Naive thymus-derived CD4-positive, alpha-beta T cell (primary cell): ENCODE measurements at regions not wholly inside any gene's neighbourhood (a gene's known extent, or its start where the extent isn't known, plus 50 kb on each side); places are given as distances from the start of the nearest gene placed in this dataset.

ENCODE experiments used
- ATAC-seq: fragments of 150-1000 bp; cut with Tn5 transposase; 2 replicates; pipeline ENCODE4 v1.10.0; 2021; ENCODE audit warnings: mild to moderate bottlenecking, moderate library complexity
- CTCF ChIA-PET: fragments of 350-600 bp; sonication (Branson Sonifier 250); formaldehyde crosslinking; loops from one replicate; lab custom pipeline; 2021; ENCODE audit warnings: antibody characterized with exemption; lab: Charles Lee
- POLR2A ChIA-PET: fragments of 350-600 bp; sonication (Branson Sonifier 250); formaldehyde crosslinking; loops from one replicate; lab custom pipeline; 2021; ENCODE audit warnings: antibody characterized with exemption, inconsistent platforms; lab: Charles Lee
- DNase-seq, 9 donors: peaks; one replicate each; pipeline versions ENCODE4 v3.0.0 to v3.0.0-alpha.2; 2020 to 2022; ENCODE audit warnings: mixed read lengths in 1 of 9
- H3K27ac ChIP-seq: one replicate; pipeline ENCODE4 v1.7.0; 2013; ENCODE audit warnings: mild to moderate bottlenecking, low read depth, low read length, moderate library complexity
- H3K27me3 ChIP-seq, 2 donors: one replicate each; pipeline ENCODE4 v1.7.0; 2013; ENCODE audit warnings: low read length in 2 of 2, mild to moderate bottlenecking in 2 of 2, moderate library complexity in 2 of 2; ENCODE audit not compliant: control insufficient read depth in 2 of 2, insufficient read depth in 2 of 2
- H3K36me3 ChIP-seq, 3 experiments: 1 replicate in 2 of 3; 2 replicates in 1 of 3; pipeline ENCODE4 v1.7.0; 2013; ENCODE audit warnings: low read length in 3 of 3, mild to moderate bottlenecking in 3 of 3, moderate library complexity in 1 of 3; ENCODE audit not compliant: insufficient read depth in 3 of 3, control insufficient read depth in 2 of 3
- H3K4me1 ChIP-seq, 2 donors: one replicate each; pipeline ENCODE4 v1.7.0; 2013; ENCODE audit warnings: low read length in 2 of 2, mild to moderate bottlenecking in 2 of 2, moderate library complexity in 1 of 2; ENCODE audit not compliant: control insufficient read depth in 2 of 2, insufficient read depth in 2 of 2
- H3K4me3 ChIP-seq: 2 replicates; pipeline ENCODE4 v1.7.0; 2013; ENCODE audit warnings: mild to moderate bottlenecking, low read length
- H3K9me3 ChIP-seq, 3 experiments: 1 replicate in 2 of 3; 2 replicates in 1 of 3; pipeline ENCODE4 v1.7.0; 2013; ENCODE audit warnings: low read length in 3 of 3; ENCODE audit not compliant: control insufficient read depth in 2 of 3
- H3K27ac Mint-ChIP-seq, 9 donors: one replicate each; pipeline ENCODE4 v1.8.0; 2020 to 2022; ENCODE audit warnings: mixed read lengths in 9 of 9, mild to moderate bottlenecking in 8 of 9, moderate library complexity in 5 of 9, inconsistent platforms in 2 of 9
- H3K27me3 Mint-ChIP-seq, 5 donors: one replicate each; pipeline ENCODE4 v1.8.0; 2021 to 2022; ENCODE audit warnings: mixed read lengths in 5 of 5, mild to moderate bottlenecking in 1 of 5
- H3K36me3 Mint-ChIP-seq, 5 donors: one replicate each; pipeline ENCODE4 v1.8.0; 2020 to 2022; ENCODE audit warnings: mixed read lengths in 5 of 5, mild to moderate bottlenecking in 3 of 5, inconsistent platforms in 1 of 5
- H3K4me1 Mint-ChIP-seq, 7 donors: one replicate each; pipeline ENCODE4 v1.8.0; 2020 to 2022; ENCODE audit warnings: mixed read lengths in 7 of 7, mild to moderate bottlenecking in 3 of 7, inconsistent platforms in 1 of 7
- H3K4me3 Mint-ChIP-seq, 10 donors: one replicate each; pipeline ENCODE4 v1.8.0; 2020 to 2022; ENCODE audit warnings: mild to moderate bottlenecking in 10 of 10, mixed read lengths in 10 of 10, moderate library complexity in 6 of 10, inconsistent platforms in 2 of 10
- H3K9me3 Mint-ChIP-seq, 11 donors: one replicate each; pipeline ENCODE4 v1.8.0; 2020 to 2022; ENCODE audit warnings: mixed read lengths in 11 of 11, mild to moderate bottlenecking in 4 of 11, inconsistent platforms in 1 of 11, moderate library complexity in 1 of 11
- intact Hi-C, 2 donors: fragments of 100-400 bp; cut with micrococcal nuclease; formaldehyde crosslinking; loops; one replicate each; pipeline ENCODE4 v1.15.1; 2023

GRCh38 chr20:21623781-21624094 lies 81.7 kb upstream of the PAX1 start:
- Mint-ChIP-seq H3K4me1 (peaks cover 0 to 7% (median 6%) of the 10 kb centered on the region in 7 donors), H3K27me3 (peaks cover 2 to 56% (median 51%) of the 10 kb centered on the region in 5 donors), H3K9me3 (peaks cover 0 to 4% (median 0%) of the 10 kb centered on the region in 11 donors), H3K27ac (no peak overlapping the region), H3K4me3 (no peak overlapping the region), H3K36me3 (no peaks in the 10 kb centered on the region)
- no peaks in the 10 kb centered on the region for H3K36me3 ChIP-seq
- no peak for DNase-seq
- H3K9me3 ChIP-seq, result no peaks in the 10 kb centered on the region
- no peaks in the 10 kb centered on the region for H3K27me3 ChIP-seq
- no peak overlapping the region for H3K27ac ChIP-seq
- no peak for ATAC-seq
- intact Hi-C loops, result no loop called here
- H3K4me1 ChIP-seq, result no peaks in the 10 kb centered on the region
- H3K4me3 ChIP-seq, result no peak overlapping the region
- ChIA-PET POLR2A (no interaction called here), CTCF (no interaction called here)

GRCh38 chr20:21623074-21623780 lies 82.2 kb upstream of the PAX1 start:
- no peak overlapping the region for H3K4me3 ChIP-seq
- Mint-ChIP-seq H3K9me3 (peaks cover 0 to 4% (median 0%) of the 10 kb centered on the region in 11 donors), H3K27ac (no peak overlapping the region), H3K27me3 (peaks cover 2 to 56% (median 47%) of the 10 kb centered on the region in 5 donors), H3K4me1 (peaks cover 0 to 7% (median 6%) of the 10 kb centered on the region in 7 donors), H3K36me3 (no peaks in the 10 kb centered on the region), H3K4me3 (peak overlapping the region in 2 of 10 donors; percentile 5 to 21)
- H3K36me3 ChIP-seq, result no peaks in the 10 kb centered on the region
- no peak overlapping the region for H3K27ac ChIP-seq
- H3K27me3 ChIP-seq, result no peaks in the 10 kb centered on the region
- ATAC-seq (no peak), DNase-seq (no peak)
- ChIA-PET CTCF (interaction anchor here (0.6 kb wide), 1 partner anchor 97 kb away, joined by 3 read pairs; no protein-coding TSS in a partner anchor), POLR2A (interaction anchor here (0.6 kb wide), 1 partner anchor 75 kb away, joined by 3 read pairs; no protein-coding TSS in a partner anchor)
- H3K4me1 ChIP-seq, result no peaks in the 10 kb centered on the region
- intact Hi-C loops, result no loop called here
- H3K9me3 ChIP-seq, result no peaks in the 10 kb centered on the region

- H3K4me3 ChIP-seq, result no peak overlapping the region
- no peaks in the 10 kb centered on the region for H3K9me3 ChIP-seq
- intact Hi-C loops, result no loop called here
- no peaks in the 10 kb centered on the region for H3K36me3 ChIP-seq
- H3K4me1 ChIP-seq, result no peaks in the 10 kb centered on the region
- Mint-ChIP-seq H3K36me3 (no peaks in the 10 kb centered on the region), H3K27me3 (peaks cover 2 to 51% (median 47%) of the 10 kb centered on the region in 5 donors), H3K4me1 (peaks cover 0 to 7% (median 6%) of the 10 kb centered on the region in 7 donors), H3K4me3 (no peak overlapping the region), H3K27ac (no peak overlapping the region), H3K9me3 (peaks cover 0 to 4% (median 0%) of the 10 kb centered on the region in 11 donors)
- ChIA-PET CTCF (interaction anchor here (0.6 kb wide), 2 partner anchors 96 to 591 kb away, joined by 3 read pairs; no protein-coding TSS in a partner anchor), POLR2A (no interaction called here)
- no peaks in the 10 kb centered on the region for H3K27me3 ChIP-seq
- DNase-seq, result no peak
- ATAC-seq, result no peak
- no peak overlapping the region for H3K27ac ChIP-seq
These were observed 83.2 kb upstream of the PAX1 start for GRCh38 chr20:21622097-21622857.

- ATAC-seq (no peak), DNase-seq (no peak)
- Mint-ChIP-seq H3K4me1 (peaks cover 0 to 7% (median 6%) of the 10 kb centered on the region in 7 donors), H3K27me3 (peaks cover 7 to 45% (median 38%) of the 10 kb centered on the region in 5 donors), H3K9me3 (peaks cover 0 to 3% (median 0%) of the 10 kb centered on the region in 11 donors), H3K27ac (no peak overlapping the region), H3K4me3 (no peak overlapping the region), H3K36me3 (no peaks in the 10 kb centered on the region)
- H3K27me3 ChIP-seq, result no peaks in the 10 kb centered on the region
- intact Hi-C loops, result loop anchor here in 1 of 2 donors (5.0 kb wide), 2 partner anchors 92 to 382 kb away; no protein-coding TSS in a partner anchor
- ChIA-PET POLR2A (no interaction called here), CTCF (no interaction called here)
- no peaks in the 10 kb centered on the region for H3K9me3 ChIP-seq
- H3K4me1 ChIP-seq, result no peaks in the 10 kb centered on the region
- no peak overlapping the region for H3K27ac ChIP-seq
- H3K36me3 ChIP-seq, result no peaks in the 10 kb centered on the region
- no peak overlapping the region for H3K4me3 ChIP-seq
These were observed 86.6 kb upstream of the PAX1 start for GRCh38 chr20:21618759-21619416.

DNA sequence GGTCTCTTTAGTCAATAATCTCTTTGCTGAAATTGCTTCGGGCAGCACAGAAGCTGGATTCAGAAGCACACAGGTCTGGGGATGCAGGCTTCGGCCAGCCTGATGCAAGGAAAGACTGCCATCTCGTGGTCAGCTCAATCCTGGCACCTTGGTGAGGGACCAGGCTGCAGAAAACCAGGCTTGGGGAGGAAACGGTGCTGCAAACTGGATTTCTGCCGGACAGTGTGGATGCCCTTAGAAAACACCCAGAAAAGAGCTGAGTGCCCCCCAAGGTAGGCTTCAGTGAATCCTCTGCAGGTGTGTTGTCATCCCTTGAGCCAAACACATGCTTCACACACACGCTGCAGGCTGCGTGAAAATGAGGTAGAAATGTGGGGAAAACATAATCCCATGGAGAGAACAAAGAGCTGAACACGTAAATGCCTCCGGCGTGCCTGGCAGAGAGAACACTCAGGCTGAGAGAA lies 89.8 kb upstream of the PAX1 start:
- peaks cover 0 to 5% (median 0%) of the 10 kb centered on the region in 11 donors for H3K9me3 Mint-ChIP-seq
- no peaks in the 10 kb centered on the region for H3K9me3 ChIP-seq
- no peaks in the 10 kb centered on the region for H3K36me3 Mint-ChIP-seq
- H3K4me1 ChIP-seq, result no peaks in the 10 kb centered on the region
- DNase-seq (peak in 7 of 9 donors; percentile 13 to 38 (median 24)), ATAC-seq (no peak)
- no peak overlapping the region for H3K27ac Mint-ChIP-seq
- peaks cover 9 to 55% (median 42%) of the 10 kb centered on the region in 5 donors for H3K27me3 Mint-ChIP-seq
- H3K4me3 ChIP-seq, result no peak overlapping the region
- H3K36me3 ChIP-seq, result no peaks in the 10 kb centered on the region
- intact Hi-C loops, result loop anchor here (1.0 to 5.0 kb wide), 5 partner anchors 85 to 755 kb away; no protein-coding TSS in a partner anchor
- H3K27me3 ChIP-seq, result no peaks in the 10 kb centered on the region
- H3K4me1 Mint-ChIP-seq, result peaks cover 0 to 6% (median 0%) of the 10 kb centered on the region in 7 donors
- ChIA-PET POLR2A (no interaction called here), CTCF (interaction anchor here (1.2 to 2.0 kb wide), 4 partner anchors 14 to 380 kb away, joined by 3 to 13 read pairs (median 4); no protein-coding TSS in a partner anchor)
- no peak overlapping the region for H3K27ac ChIP-seq
- no peak overlapping the region for H3K4me3 Mint-ChIP-seq

DNA sequence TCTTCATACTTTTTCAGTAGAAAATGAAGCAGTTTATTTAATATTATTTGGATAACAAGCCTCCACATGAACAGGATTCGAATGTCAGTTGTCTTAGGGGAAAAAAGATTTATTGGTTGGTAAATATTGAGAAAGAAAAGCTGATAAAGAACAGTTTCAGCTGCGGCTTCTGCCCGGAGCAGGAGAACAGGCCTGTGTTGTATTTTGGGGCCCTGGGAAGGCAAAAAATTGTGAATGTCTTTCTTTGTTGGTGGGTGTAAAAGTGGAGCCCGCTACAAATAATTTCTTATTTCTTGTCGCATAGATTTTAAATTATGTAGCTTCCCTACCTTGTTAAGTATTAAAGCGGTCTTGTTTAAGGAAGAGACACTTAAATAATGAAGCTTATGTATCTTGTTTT lies 90.5 kb upstream of the PAX1 start:
- intact Hi-C loops, result loop anchor here (1.0 to 5.0 kb wide), 5 partner anchors 85 to 755 kb away; no protein-coding TSS in a partner anchor
- no peak for ATAC-seq
- Mint-ChIP-seq H3K9me3 (peaks cover 0 to 5% (median 0%) of the 10 kb centered on the region in 11 donors), H3K27ac (no peak overlapping the region), H3K4me1 (peaks cover 0 to 6% (median 0%) of the 10 kb centered on the region in 7 donors), H3K36me3 (no peaks in the 10 kb centered on the region), H3K4me3 (no peak overlapping the region), H3K27me3 (peaks cover 10 to 51% (median 38%) of the 10 kb centered on the region in 5 donors)
- CTCF ChIA-PET, result interaction anchor here (1.2 to 2.0 kb wide), 4 partner anchors 13 to 379 kb away, joined by 3 to 13 read pairs (median 4); no protein-coding TSS in a partner anchor
- Histone ChIP-seq H3K27me3 (no peaks in the 10 kb centered on the region), H3K36me3 (no peaks in the 10 kb centered on the region), H3K4me3 (no peak overlapping the region), H3K27ac (no peak overlapping the region), H3K9me3 (no peaks in the 10 kb centered on the region), H3K4me1 (no peaks in the 10 kb centered on the region)
- POLR2A ChIA-PET, result no interaction called here
- DNase-seq, result no peak
